HUDEP-2 (cell line): ENCODE measurements at regions not wholly inside any gene's neighbourhood (a gene's known extent, or its start where the extent isn't known, plus 50 kb on each side); places are given as distances from the start of the nearest gene placed in this dataset.

ENCODE experiments used
- DNase-seq, 76 experiments: peaks; one replicate each; lab custom pipeline; 2025; ENCODE audit not compliant: unreplicated experiment in 76 of 76; lab: John Stamatoyannopoulos, UW

- no peak for DNase-seq
Measured at GRCh38 chr5:89265511-89266179, 382.7 kb upstream of the MEF2C start.

GRCh38 chr5:89263846-89264245, 380.9 kb upstream of the MEF2C start:
- DNase-seq: no peak

- DNase-seq: no peak
Measured at GRCh38 chr5:89262030-89262429, 379.0 kb upstream of the MEF2C start.

- DNase-seq: no peak
Measured at GRCh38 chr5:89260254-89260653, 377.3 kb upstream of the MEF2C start.

- DNase-seq: peak in 5 of 76 experiments; percentile 0 to 24 (median 2)
Measured at GRCh38 chr5:89255845-89256463, 373.0 kb upstream of the MEF2C start.

GRCh38 chr5:89253666-89254352, 370.8 kb upstream of the MEF2C start:
- DNase-seq: no peak

- no peak for DNase-seq
Measured at GRCh38 chr5:89246864-89247263, 363.9 kb upstream of the MEF2C start.

GRCh38 chr5:89246252-89246651, 363.3 kb upstream of the MEF2C start:
- no peak for DNase-seq

- no peak for DNase-seq
Measured at GRCh38 chr5:89243611-89244010, 360.6 kb upstream of the MEF2C start.

- no peak for DNase-seq
Measured at GRCh38 chr5:89241186-89241585, 358.2 kb upstream of the MEF2C start.

GRCh38 chr5:89236900-89237299, 353.9 kb upstream of the MEF2C start:
- no peak for DNase-seq

GRCh38 chr5:89233462-89233861, 350.5 kb upstream of the MEF2C start:
- DNase-seq: no peak

GRCh38 chr5:89232139-89232603, 349.2 kb upstream of the MEF2C start:
- DNase-seq: no peak

GRCh38 chr5:89230178-89230577, 347.2 kb upstream of the MEF2C start:
- no peak for DNase-seq

- no peak for DNase-seq
Measured at GRCh38 chr5:89229331-89230070, 346.5 kb upstream of the MEF2C start.

- DNase-seq: no peak
Measured at GRCh38 chr5:89228355-89228754, 345.4 kb upstream of the MEF2C start.

GRCh38 chr5:89218364-89218763, 335.4 kb upstream of the MEF2C start:
- no peak for DNase-seq

- DNase-seq: no peak
Measured at GRCh38 chr5:89216606-89217005, 333.6 kb upstream of the MEF2C start.

- DNase-seq: no peak
Measured at GRCh38 chr5:89213573-89213972, 330.6 kb upstream of the MEF2C start.

GRCh38 chr5:89211836-89212235, 328.9 kb upstream of the MEF2C start:
- no peak for DNase-seq

- no peak for DNase-seq
Measured at GRCh38 chr5:89208811-89209210, 325.8 kb upstream of the MEF2C start.
